Caco-2 (cell line): ENCODE measurements at regions not wholly inside any gene's neighbourhood (a gene's known extent, or its start where the extent isn't known, plus 50 kb on each side); places are given as distances from the start of the nearest gene placed in this dataset.

Source experiments
- BruUV-seq: library from RNA; stranded (reverse); fragments of 400-500 nt; replicated peaks from 2 replicates; lab custom pipeline; 2021; lab: Mats Ljungman, UMichigan
- CTCF ChIA-PET: fragments of 300-600 bp; sonication (Branson Sonifier 250); formaldehyde crosslinking; loops from one replicate; lab custom pipeline; 2022; ENCODE audit warnings: antibody characterized with exemption; lab: Charles Lee
- POLR2A ChIA-PET: fragments of 300-600 bp; sonication (Branson Sonifier 250); formaldehyde crosslinking; loops from one replicate; lab custom pipeline; 2022; ENCODE audit warnings: antibody characterized with exemption; lab: Charles Lee
- DNase-seq, 2 experiments: peaks; one replicate each; pipeline versions ENCODE4 v3.0.0 to v3.0.0-alpha.2; 2020 to 2022
- H3K27me3 ChIP-seq: replicated peaks from 2 replicates; pipeline ENCODE4 v1.6.0; 2011; ENCODE audit warnings: low read length; ENCODE audit not compliant: control insufficient read depth, insufficient read depth
- H3K36me3 ChIP-seq: 2 replicates; pipeline ENCODE4 v1.5.1; 2011; ENCODE audit warnings: low read length; ENCODE audit not compliant: control insufficient read depth, insufficient read depth
- H3K4me1 ChIP-seq: fragments of 250-450 bp; sonication (Bioruptor Pico); 2 replicates; pipeline ENCODE4 v1.5.1; 2020; ENCODE audit warnings: mild to moderate bottlenecking
- H3K4me3 ChIP-seq: 2 replicates; pipeline ENCODE4 v1.5.1; 2011; ENCODE audit warnings: low read depth, mild to moderate bottlenecking, control low read depth, low read length
- H3K9me3 ChIP-seq: fragments of 250-450 bp; sonication (Bioruptor Pico); 2 replicates; pipeline ENCODE4 v1.5.1; 2020; ENCODE audit warnings: mild to moderate bottlenecking, moderate library complexity
- H3K27ac Mint-ChIP-seq: one replicate; pipeline ENCODE4 v1.8.0; 2022; ENCODE audit warnings: mixed read lengths; ENCODE audit not compliant: unreplicated experiment
- H3K27me3 Mint-ChIP-seq: one replicate; pipeline ENCODE4 v1.8.0; 2022; ENCODE audit warnings: mixed read lengths; ENCODE audit not compliant: insufficient read depth, unreplicated experiment
- H3K36me3 Mint-ChIP-seq: one replicate; pipeline ENCODE4 v1.8.0; 2022; ENCODE audit warnings: mild to moderate bottlenecking, mixed read lengths; ENCODE audit not compliant: insufficient read depth, unreplicated experiment
- H3K4me1 Mint-ChIP-seq: one replicate; pipeline ENCODE4 v1.8.0; 2022; ENCODE audit warnings: low read depth, mixed read lengths; ENCODE audit not compliant: unreplicated experiment
- H3K4me3 Mint-ChIP-seq: one replicate; pipeline ENCODE4 v1.8.0; 2022; ENCODE audit warnings: mild to moderate bottlenecking, moderate library complexity, mixed read lengths; ENCODE audit not compliant: unreplicated experiment
- H3K9me3 Mint-ChIP-seq: one replicate; pipeline ENCODE4 v1.8.0; 2022; ENCODE audit warnings: mixed read lengths; ENCODE audit not compliant: unreplicated experiment
- CTCF ChIP-seq, 2 experiments: fragments of 200-600 bp in 1 of 2; IDR thresholded peaks; 1 replicate in 1 of 2; 2 replicates in 1 of 2; pipeline versions ENCODE4 v1.5.1 to v1.8.0; 2011 to 2022; ENCODE audit warnings: antibody characterized with exemption in 1 of 2, control low read depth in 1 of 2, inconsistent platforms in 1 of 2, low read depth in 1 of 2, low read length in 1 of 2, mild to moderate bottlenecking in 1 of 2, moderate library complexity in 1 of 2; ENCODE audit not compliant: insufficient read depth in 1 of 2, severe bottlenecking in 1 of 2, unreplicated experiment in 1 of 2
- intact Hi-C: fragments of 100-400 bp; cut with micrococcal nuclease; formaldehyde crosslinking; loops from one replicate; pipeline ENCODE4 v1.10.0; 2022; ENCODE audit not compliant: unreplicated experiment

- Mint-ChIP-seq H3K27ac (no peak overlapping the region), H3K4me3 (no peak overlapping the region), H3K4me1 (peaks cover 9% of the 10 kb centered on the region), H3K36me3 (no peaks in the 10 kb centered on the region), H3K27me3 (no peaks in the 10 kb centered on the region), H3K9me3 (no peaks in the 10 kb centered on the region)
- DNase-seq: no peak
- Histone ChIP-seq H3K27me3 (no peaks in the 10 kb centered on the region), H3K9me3 (no peaks in the 10 kb centered on the region), H3K36me3 (no peaks in the 10 kb centered on the region; the same call in 1 of the 2 replicates), H3K4me1 (no peaks in the 10 kb centered on the region), H3K4me3 (no peak overlapping the region)
- CTCF ChIA-PET: no interaction called here
- no peak for TF ChIP-seq CTCF (IDR thresholded peaks at IDR 0.05; ENCODE audit: insufficient read depth in 1 of 2, low read depth in 1 of 2, low read length in 1 of 2, severe bottlenecking in 1 of 2, unreplicated experiment in 1 of 2)
- intact Hi-C loops: no loop called here
- no TSS peak for BruUV-seq
- POLR2A ChIA-PET: no interaction called here
Measured at GRCh38 chr3:147184794-147185193, 221.5 kb downstream of the ZIC4 start.

- H3K27me3 Mint-ChIP-seq: no peaks in the 10 kb centered on the region
- TF ChIP-seq CTCF (IDR thresholded peaks at IDR 0.05; ENCODE audit: insufficient read depth in 1 of 2, low read depth in 1 of 2, low read length in 1 of 2, severe bottlenecking in 1 of 2, unreplicated experiment in 1 of 2): no peak
- intact Hi-C loops: no loop called here
- Histone ChIP-seq H3K27me3 (no peaks in the 10 kb centered on the region), H3K36me3 (no peaks in the 10 kb centered on the region), H3K4me1 (no peaks in the 10 kb centered on the region), H3K9me3 (no peaks in the 10 kb centered on the region), H3K4me3 (no peak overlapping the region)
- no peaks in the 10 kb centered on the region for H3K4me1 Mint-ChIP-seq
- ChIA-PET CTCF (no interaction called here), POLR2A (no interaction called here)
- no peaks in the 10 kb centered on the region for H3K9me3 Mint-ChIP-seq
- no TSS peak for BruUV-seq
- H3K36me3 Mint-ChIP-seq: no peaks in the 10 kb centered on the region
- no peak overlapping the region for H3K27ac Mint-ChIP-seq
- H3K4me3 Mint-ChIP-seq: no peak overlapping the region
- DNase-seq: no peak
Measured at GRCh38 chr3:147173257-147173656, 233.1 kb downstream of the ZIC4 start.

GRCh38 chr3:147162743-147163142, 243.6 kb downstream of the ZIC4 start:
- H3K9me3 ChIP-seq: no peaks in the 10 kb centered on the region
- POLR2A ChIA-PET: no interaction called here
- H3K36me3 ChIP-seq: no peaks in the 10 kb centered on the region
- no TSS peak for BruUV-seq
- H3K4me1 ChIP-seq: no peaks in the 10 kb centered on the region
- CTCF ChIA-PET: no interaction called here
- no peak overlapping the region for H3K27ac Mint-ChIP-seq
- no peak for DNase-seq
- no peaks in the 10 kb centered on the region for H3K27me3 ChIP-seq
- H3K4me3 Mint-ChIP-seq: no peak overlapping the region
- no peaks in the 10 kb centered on the region for H3K9me3 Mint-ChIP-seq
- TF ChIP-seq CTCF (IDR thresholded peaks at IDR 0.05; ENCODE audit: insufficient read depth in 1 of 2, low read depth in 1 of 2, low read length in 1 of 2, severe bottlenecking in 1 of 2, unreplicated experiment in 1 of 2): no peak
- H3K27me3 Mint-ChIP-seq: no peaks in the 10 kb centered on the region
- H3K4me3 ChIP-seq: no peak overlapping the region
- intact Hi-C loops: no loop called here
- no peaks in the 10 kb centered on the region for H3K4me1 Mint-ChIP-seq
- H3K36me3 Mint-ChIP-seq: no peaks in the 10 kb centered on the region
